Endothelial cell of umbilical vein (primary cell): ENCODE measurements at regions not wholly inside any gene's neighbourhood (a gene's known extent, or its start where the extent isn't known, plus 50 kb on each side); places are given as distances from the start of the nearest gene placed in this dataset.

Experiments used
- BruUV-seq: library from RNA; stranded (reverse); fragments of 400-500 nt; replicated peaks from 2 replicates; lab custom pipeline; 2021; lab: Mats Ljungman, UMichigan
- CTCF ChIA-PET: fragments of 300-600, 350-600 bp; sonication (Branson Sonifier 250); formaldehyde crosslinking; loops from one replicate; lab custom pipeline; 2021; ENCODE audit warnings: antibody characterized with exemption, inconsistent platforms; lab: Charles Lee
- POLR2A ChIA-PET: fragments of 300-600, 350-600 bp; sonication (Branson Sonifier 250); formaldehyde crosslinking; loops from one replicate; lab custom pipeline; 2021; ENCODE audit warnings: antibody characterized with exemption, inconsistent platforms; lab: Charles Lee
- DNase-seq: peaks from one replicate; pipeline ENCODE4 v3.0.0-alpha.2; 2011; ENCODE audit warnings: low read depth, low spot score
- FAIRE-seq: peaks from 2 replicates; lab custom pipeline; 2011; peaks lifted over from hg19 to GRCh38; lab: Jason Lieb, UNC
- H2AFZ ChIP-seq: 2 replicates; pipeline ENCODE4 v1.6.0; 2012; ENCODE audit warnings: low read depth, low read length, control low read depth, inconsistent platforms
- H3K27ac ChIP-seq: 2 replicates; pipeline ENCODE4 v1.5.1; 2011; ENCODE audit warnings: low read depth, mild to moderate bottlenecking, control low read depth, low read length, moderate library complexity; ENCODE audit not compliant: insufficient read depth
- H3K27me3 ChIP-seq, 2 experiments: 2 replicates each; pipeline versions ENCODE4 v1.6.0 to v1.6.1; 2011; ENCODE audit warnings: low read length in 2 of 2, mixed read lengths in 1 of 2; ENCODE audit not compliant: control insufficient read depth in 2 of 2, insufficient read depth in 2 of 2
- H3K36me3 ChIP-seq, 2 experiments: 2 replicates in 1 of 2; 3 replicates in 1 of 2; pipeline ENCODE4 v1.5.1; 2011; ENCODE audit warnings: low read length in 2 of 2, mild to moderate bottlenecking in 1 of 2, moderate library complexity in 1 of 2; ENCODE audit not compliant: control insufficient read depth in 2 of 2, insufficient read depth in 2 of 2; ENCODE audit errors: extremely low read depth in 1 of 2
- H3K4me1 ChIP-seq: 3 replicates; pipeline ENCODE4 v1.5.1; 2011; ENCODE audit warnings: mild to moderate bottlenecking, low read length; ENCODE audit not compliant: control insufficient read depth, insufficient read depth; ENCODE audit errors: extremely low read depth
- H3K4me2 ChIP-seq: 2 replicates; pipeline ENCODE4 v1.6.1; 2011; ENCODE audit warnings: low read length, control low read depth, mixed read lengths; ENCODE audit not compliant: insufficient read depth
- H3K4me3 ChIP-seq, 3 experiments: fragments of 200-600 bp in 1 of 3; sonication (generic), shearing (Covaris generic) in 1 of 3; replicated peaks in 1 of 3; 2 replicates each; pipeline ENCODE4 v1.5.1; 2011 to 2016; ENCODE audit warnings: control low read depth in 3 of 3, low read length in 3 of 3, mild to moderate bottlenecking in 2 of 3, inconsistent platforms in 1 of 3, low read depth in 1 of 3, moderate library complexity in 1 of 3; ENCODE audit not compliant: insufficient read depth in 1 of 3
- H3K79me2 ChIP-seq: 2 replicates; pipeline ENCODE4 v1.6.0; 2012; ENCODE audit warnings: low read length, inconsistent platforms; ENCODE audit not compliant: control insufficient read depth, insufficient read depth
- H3K9ac ChIP-seq: replicated peaks from 2 replicates; pipeline ENCODE3; 2011; ENCODE audit warnings: low read length, control low read depth; ENCODE audit not compliant: insufficient read depth; ENCODE audit errors: extremely low read depth
- H3K9me1 ChIP-seq: replicated peaks from 3 replicates; pipeline ENCODE4 v1.6.0; 2011; ENCODE audit warnings: mild to moderate bottlenecking, low read length; ENCODE audit not compliant: control insufficient read depth, insufficient read depth; ENCODE audit errors: extremely low read depth
- H3K9me3 ChIP-seq: replicated peaks from 2 replicates; pipeline ENCODE4 v1.5.1; 2012; ENCODE audit warnings: low read length, inconsistent platforms; ENCODE audit not compliant: control insufficient read depth, insufficient read depth
- H4K20me1 ChIP-seq: replicated peaks from 2 replicates; pipeline ENCODE3; 2011; ENCODE audit warnings: mild to moderate bottlenecking, low read length; ENCODE audit not compliant: control insufficient read depth, insufficient read depth; ENCODE audit errors: extremely low read depth
- EZH2 ChIP-seq: IDR thresholded peaks from 2 replicates; pipeline ENCODE4 v1.6.1; 2012; ENCODE audit warnings: borderline replicate concordance, low read depth, mild to moderate bottlenecking, moderate library complexity, low read length, inconsistent platforms; ENCODE audit not compliant: severe bottlenecking
- FOS ChIP-seq: IDR thresholded peaks from 2 replicates; pipeline ENCODE4 v1.6.1; 2011; ENCODE audit warnings: mild to moderate bottlenecking, low read length, moderate library complexity, borderline replicate concordance; ENCODE audit not compliant: insufficient read depth
- GATA2 ChIP-seq: IDR thresholded peaks from 2 replicates; pipeline ENCODE4 v1.7.0; 2011; ENCODE audit warnings: low read depth, mild to moderate bottlenecking, moderate library complexity, mixed read lengths, low read length; ENCODE audit not compliant: insufficient read length, insufficient read depth
- JUN ChIP-seq: IDR thresholded peaks from 2 replicates; pipeline ENCODE4 v1.6.1; 2011; ENCODE audit warnings: borderline replicate concordance, low read depth; ENCODE audit not compliant: insufficient read length, insufficient read depth
- MAX ChIP-seq: IDR thresholded peaks from 2 replicates; pipeline ENCODE4 v1.6.1; 2011; ENCODE audit not compliant: insufficient read depth, insufficient read length
- MYC ChIP-seq: IDR thresholded peaks from one replicate; pipeline ENCODE4 v1.6.1; 2011; ENCODE audit warnings: mild to moderate bottlenecking, low read depth, low read length
- POLR2A ChIP-seq: IDR thresholded peaks from 2 replicates; pipeline ENCODE4 v1.6.1; 2012; ENCODE audit warnings: low read depth, mild to moderate bottlenecking, control low read depth, low read length
- POLR2AphosphoS5 ChIP-seq: IDR thresholded peaks from 2 replicates; pipeline ENCODE4 v1.6.1; 2012; ENCODE audit warnings: low read depth, mild to moderate bottlenecking, control low read depth, low read length, moderate library complexity; ENCODE audit not compliant: insufficient read depth
- dilution Hi-C: fragments of 300-500 bp; cut with MboI; formaldehyde crosslinking; loops from one replicate; pipeline ENCODE4 v1.15.0; 2019; ENCODE audit warnings: low sequenced_read_pairs; ENCODE audit not compliant: extremely low pct_ligation_motif_present
- intact Hi-C: fragments of 100-400 bp; cut with micrococcal nuclease; formaldehyde crosslinking; loops from one replicate; pipeline ENCODE4 v1.10.0; 2022
- TF ChIP-seq, protein P1 (sequence below), 2 donors: IDR thresholded peaks; 1 replicate in 1 of 2; 2 replicates in 1 of 2; pipeline ENCODE4 v1.5.1; 2011; ENCODE audit warnings: low read length in 2 of 2, mild to moderate bottlenecking in 2 of 2, moderate library complexity in 2 of 2, control low read depth in 1 of 2, inconsistent platforms in 1 of 2, low read depth in 1 of 2; ENCODE audit not compliant: insufficient read depth in 1 of 2; ENCODE audit errors: extremely low read depth in 1 of 2

- dilution Hi-C loops: no loop called here
- DNase-seq (no peak), FAIRE-seq (no peak)
- no peak overlapping the region for H3K4me2 ChIP-seq
- BruUV-seq: no TSS peak
- ChIA-PET POLR2A (no interaction called here), CTCF (no interaction called here)
- no peak overlapping the region for H2AFZ ChIP-seq
- H3K9me1 ChIP-seq: no peaks in the 10 kb centered on the region
- H3K27me3 ChIP-seq: peaks cover 2 to 5% of the 10 kb centered on the region in 2 experiments
- H4K20me1 ChIP-seq: no peaks in the 10 kb centered on the region
- H3K4me3 ChIP-seq: no peak overlapping the region
- H3K79me2 ChIP-seq: no peaks in the 10 kb centered on the region
- intact Hi-C loops: no loop called here
- H3K36me3 ChIP-seq: no peaks in the 10 kb centered on the region
- H3K9me3 ChIP-seq: no peaks in the 10 kb centered on the region
- no peaks in the 10 kb centered on the region for H3K4me1 ChIP-seq
- H3K27ac ChIP-seq: no peak overlapping the region
- TF ChIP-seq MYC (no peak), MAX (no peak), POLR2AphosphoS5 (no peak), GATA2 (no peak), POLR2A (no peak), JUN (no peak), FOS (no peak), EZH2 (no peak)
- TF ChIP-seq, protein P1, sequence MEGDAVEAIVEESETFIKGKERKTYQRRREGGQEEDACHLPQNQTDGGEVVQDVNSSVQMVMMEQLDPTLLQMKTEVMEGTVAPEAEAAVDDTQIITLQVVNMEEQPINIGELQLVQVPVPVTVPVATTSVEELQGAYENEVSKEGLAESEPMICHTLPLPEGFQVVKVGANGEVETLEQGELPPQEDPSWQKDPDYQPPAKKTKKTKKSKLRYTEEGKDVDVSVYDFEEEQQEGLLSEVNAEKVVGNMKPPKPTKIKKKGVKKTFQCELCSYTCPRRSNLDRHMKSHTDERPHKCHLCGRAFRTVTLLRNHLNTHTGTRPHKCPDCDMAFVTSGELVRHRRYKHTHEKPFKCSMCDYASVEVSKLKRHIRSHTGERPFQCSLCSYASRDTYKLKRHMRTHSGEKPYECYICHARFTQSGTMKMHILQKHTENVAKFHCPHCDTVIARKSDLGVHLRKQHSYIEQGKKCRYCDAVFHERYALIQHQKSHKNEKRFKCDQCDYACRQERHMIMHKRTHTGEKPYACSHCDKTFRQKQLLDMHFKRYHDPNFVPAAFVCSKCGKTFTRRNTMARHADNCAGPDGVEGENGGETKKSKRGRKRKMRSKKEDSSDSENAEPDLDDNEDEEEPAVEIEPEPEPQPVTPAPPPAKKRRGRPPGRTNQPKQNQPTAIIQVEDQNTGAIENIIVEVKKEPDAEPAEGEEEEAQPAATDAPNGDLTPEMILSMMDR (IDR thresholded peaks at IDR 0.05; ENCODE audit: extremely low read depth in 1 of 2, insufficient read depth in 1 of 2, low read depth in 1 of 2, low read length in 2 of 2): no peak
- H3K9ac ChIP-seq: no peak overlapping the region
These were observed 172.7 kb downstream of the HRH4 start for GRCh38 chr18:24633121-24633520.
